Loucy (cell line): ENCODE measurements at regions not wholly inside any gene's neighbourhood (a gene's known extent, or its start where the extent isn't known, plus 50 kb on each side); places are given as distances from the start of the nearest gene placed in this dataset.

Experiments used
- EZH2phosphoT487 ChIP-seq: fragments of 200-600 bp; IDR thresholded peaks from 2 replicates; pipeline ENCODE4 v1.6.1; 2018; ENCODE audit warnings: antibody characterized with exemption, mild to moderate bottlenecking, moderate library complexity, borderline replicate concordance
- TF ChIP-seq, protein P1 (sequence below): fragments of 200-600 bp; sonication (generic); conservative IDR thresholded peaks from 2 replicates; pipeline ENCODE4 v1.5.1; 2014; ENCODE audit warnings: mild to moderate bottlenecking, antibody characterized with exemption, low read length

DNA sequence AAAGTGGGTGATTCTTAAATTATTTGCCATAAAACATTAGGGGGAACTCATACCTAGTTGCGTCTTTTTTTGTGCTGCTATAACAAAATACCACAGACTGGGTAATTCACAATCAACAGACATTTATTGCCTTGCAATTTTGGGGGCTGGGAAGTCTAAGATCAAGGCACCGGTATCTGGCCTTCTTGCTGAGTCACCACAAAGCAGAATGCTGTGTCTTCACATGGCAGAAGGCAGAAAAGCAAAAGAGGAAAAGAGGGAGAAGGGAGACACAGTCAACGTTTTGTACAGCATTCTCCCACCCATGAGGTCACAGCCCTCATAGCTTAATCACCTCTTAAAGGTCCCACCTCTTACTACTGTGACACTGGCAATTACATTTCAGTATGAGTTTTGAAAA lies 291.0 kb downstream of the CHRM3 start:
- TF ChIP-seq EZH2phosphoT487: no peak
- TF ChIP-seq, protein P1, sequence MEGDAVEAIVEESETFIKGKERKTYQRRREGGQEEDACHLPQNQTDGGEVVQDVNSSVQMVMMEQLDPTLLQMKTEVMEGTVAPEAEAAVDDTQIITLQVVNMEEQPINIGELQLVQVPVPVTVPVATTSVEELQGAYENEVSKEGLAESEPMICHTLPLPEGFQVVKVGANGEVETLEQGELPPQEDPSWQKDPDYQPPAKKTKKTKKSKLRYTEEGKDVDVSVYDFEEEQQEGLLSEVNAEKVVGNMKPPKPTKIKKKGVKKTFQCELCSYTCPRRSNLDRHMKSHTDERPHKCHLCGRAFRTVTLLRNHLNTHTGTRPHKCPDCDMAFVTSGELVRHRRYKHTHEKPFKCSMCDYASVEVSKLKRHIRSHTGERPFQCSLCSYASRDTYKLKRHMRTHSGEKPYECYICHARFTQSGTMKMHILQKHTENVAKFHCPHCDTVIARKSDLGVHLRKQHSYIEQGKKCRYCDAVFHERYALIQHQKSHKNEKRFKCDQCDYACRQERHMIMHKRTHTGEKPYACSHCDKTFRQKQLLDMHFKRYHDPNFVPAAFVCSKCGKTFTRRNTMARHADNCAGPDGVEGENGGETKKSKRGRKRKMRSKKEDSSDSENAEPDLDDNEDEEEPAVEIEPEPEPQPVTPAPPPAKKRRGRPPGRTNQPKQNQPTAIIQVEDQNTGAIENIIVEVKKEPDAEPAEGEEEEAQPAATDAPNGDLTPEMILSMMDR: no peak
